HepG2 (cell line): ENCODE measurements at regions not wholly inside any gene's neighbourhood (a gene's known extent, or its start where the extent isn't known, plus 50 kb on each side); places are given as distances from the start of the nearest gene placed in this dataset.

Experiments
- KAT8 ChIP-seq: IDR thresholded peaks from 2 replicates; pipeline ENCODE4 v1.6.1; 2016; ENCODE audit warnings: missing genetic modification reagents, missing compliant biosample characterization
- SP5 ChIP-seq: IDR thresholded peaks from 2 replicates; pipeline ENCODE4 v1.6.1; 2016; ENCODE audit warnings: low read depth, borderline replicate concordance
- TF ChIP-seq, protein P1 (sequence below): sonication (generic); formaldehyde crosslinking; IDR thresholded peaks from 2 replicates; pipeline ENCODE4 v1.4.0; 2020; ENCODE audit warnings: missing genetic modification reagents, borderline replicate concordance
- TF ChIP-seq, protein P2 (sequence below): sonication (generic); formaldehyde crosslinking; IDR thresholded peaks from 2 replicates; pipeline ENCODE4 v1.5.0; 2020; ENCODE audit warnings: mild to moderate bottlenecking, missing genetic modification reagents, moderate library complexity

DNA sequence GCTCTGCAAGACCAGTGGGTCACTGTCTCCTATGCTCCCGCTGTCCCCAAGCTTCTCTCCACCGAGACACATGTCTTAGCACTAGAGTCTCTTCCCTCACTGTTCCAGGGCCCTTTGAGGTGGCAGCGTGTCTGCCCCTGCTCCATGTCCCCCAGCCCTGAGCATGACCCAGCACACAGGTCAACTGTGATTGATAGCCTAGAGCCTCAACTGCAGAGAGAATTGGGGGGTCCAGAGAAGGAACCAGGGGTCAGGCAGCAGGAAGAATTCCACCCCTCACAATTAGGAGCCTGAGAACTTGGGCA, 54.6 kb upstream of the ODC1 start:
- TF ChIP-seq KAT8 (no peak), SP5 (CRISPR knock-in tag) (no peak)
- TF ChIP-seq, protein P1, sequence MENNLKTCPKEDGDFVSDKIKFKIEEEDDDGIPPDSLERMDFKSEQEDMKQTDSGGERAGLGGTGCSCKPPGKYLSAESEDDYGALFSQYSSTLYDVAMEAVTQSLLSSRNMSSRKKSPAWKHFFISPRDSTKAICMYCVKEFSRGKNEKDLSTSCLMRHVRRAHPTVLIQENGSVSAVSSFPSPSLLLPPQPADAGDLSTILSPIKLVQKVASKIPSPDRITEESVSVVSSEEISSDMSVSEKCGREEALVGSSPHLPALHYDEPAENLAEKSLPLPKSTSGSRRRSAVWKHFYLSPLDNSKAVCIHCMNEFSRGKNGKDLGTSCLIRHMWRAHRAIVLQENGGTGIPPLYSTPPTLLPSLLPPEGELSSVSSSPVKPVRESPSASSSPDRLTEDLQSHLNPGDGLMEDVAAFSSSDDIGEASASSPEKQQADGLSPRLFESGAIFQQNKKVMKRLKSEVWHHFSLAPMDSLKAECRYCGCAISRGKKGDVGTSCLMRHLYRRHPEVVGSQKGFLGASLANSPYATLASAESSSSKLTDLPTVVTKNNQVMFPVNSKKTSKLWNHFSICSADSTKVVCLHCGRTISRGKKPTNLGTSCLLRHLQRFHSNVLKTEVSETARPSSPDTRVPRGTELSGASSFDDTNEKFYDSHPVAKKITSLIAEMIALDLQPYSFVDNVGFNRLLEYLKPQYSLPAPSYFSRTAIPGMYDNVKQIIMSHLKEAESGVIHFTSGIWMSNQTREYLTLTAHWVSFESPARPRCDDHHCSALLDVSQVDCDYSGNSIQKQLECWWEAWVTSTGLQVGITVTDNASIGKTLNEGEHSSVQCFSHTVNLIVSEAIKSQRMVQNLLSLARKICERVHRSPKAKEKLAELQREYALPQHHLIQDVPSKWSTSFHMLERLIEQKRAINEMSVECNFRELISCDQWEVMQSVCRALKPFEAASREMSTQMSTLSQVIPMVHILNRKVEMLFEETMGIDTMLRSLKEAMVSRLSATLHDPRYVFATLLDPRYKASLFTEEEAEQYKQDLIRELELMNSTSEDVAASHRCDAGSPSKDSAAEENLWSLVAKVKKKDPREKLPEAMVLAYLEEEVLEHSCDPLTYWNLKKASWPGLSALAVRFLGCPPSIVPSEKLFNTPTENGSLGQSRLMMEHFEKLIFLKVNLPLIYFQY (CRISPR knock-in tag) = no peak
- TF ChIP-seq, protein P2, sequence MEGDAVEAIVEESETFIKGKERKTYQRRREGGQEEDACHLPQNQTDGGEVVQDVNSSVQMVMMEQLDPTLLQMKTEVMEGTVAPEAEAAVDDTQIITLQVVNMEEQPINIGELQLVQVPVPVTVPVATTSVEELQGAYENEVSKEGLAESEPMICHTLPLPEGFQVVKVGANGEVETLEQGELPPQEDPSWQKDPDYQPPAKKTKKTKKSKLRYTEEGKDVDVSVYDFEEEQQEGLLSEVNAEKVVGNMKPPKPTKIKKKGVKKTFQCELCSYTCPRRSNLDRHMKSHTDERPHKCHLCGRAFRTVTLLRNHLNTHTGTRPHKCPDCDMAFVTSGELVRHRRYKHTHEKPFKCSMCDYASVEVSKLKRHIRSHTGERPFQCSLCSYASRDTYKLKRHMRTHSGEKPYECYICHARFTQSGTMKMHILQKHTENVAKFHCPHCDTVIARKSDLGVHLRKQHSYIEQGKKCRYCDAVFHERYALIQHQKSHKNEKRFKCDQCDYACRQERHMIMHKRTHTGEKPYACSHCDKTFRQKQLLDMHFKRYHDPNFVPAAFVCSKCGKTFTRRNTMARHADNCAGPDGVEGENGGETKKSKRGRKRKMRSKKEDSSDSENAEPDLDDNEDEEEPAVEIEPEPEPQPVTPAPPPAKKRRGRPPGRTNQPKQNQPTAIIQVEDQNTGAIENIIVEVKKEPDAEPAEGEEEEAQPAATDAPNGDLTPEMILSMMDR (CRISPR knock-in tag) = no peak
